HL-60 (cell line): ENCODE measurements at regions not wholly inside any gene's neighbourhood (a gene's known extent, or its start where the extent isn't known, plus 50 kb on each side); places are given as distances from the start of the nearest gene placed in this dataset.

Source experiments
- CTCF ChIP-seq: IDR thresholded peaks from one replicate; pipeline ENCODE4 v1.5.1; 2011; ENCODE audit warnings: low read length, control low read depth, inconsistent platforms; ENCODE audit not compliant: insufficient read depth
- GABPA ChIP-seq: IDR thresholded peaks from 2 replicates; pipeline ENCODE4 v1.6.1; 2012; ENCODE audit warnings: low read depth

GRCh38 chr14:80135305-80136088 is 75.8 kb downstream of the DIO2 start:
- TF ChIP-seq CTCF: no peak
- TF ChIP-seq GABPA: no peak
